Nephron (organoid): ENCODE measurements at regions not wholly inside any gene's neighbourhood (a gene's known extent, or its start where the extent isn't known, plus 50 kb on each side); places are given as distances from the start of the nearest gene placed in this dataset.
"Not testable (repeated sequence)": the region's sequence is repeated elsewhere in the genome, so short reads cannot be mapped to it uniquely, and the experiment has no call there.

ENCODE experiments used
- H3K27ac Mint-ChIP-seq, 3 experiments: 2 replicates each; pipeline ENCODE4 v1.8.0; 2020; ENCODE audit warnings: mixed read lengths in 3 of 3, mild to moderate bottlenecking in 2 of 3, moderate library complexity in 1 of 3
- H3K27me3 Mint-ChIP-seq: 2 replicates; pipeline ENCODE4 v1.8.0; 2021; ENCODE audit warnings: low read depth, mild to moderate bottlenecking, moderate library complexity, mixed read lengths
- H3K36me3 Mint-ChIP-seq: 2 replicates; pipeline ENCODE4 v1.8.0; 2020; ENCODE audit warnings: low read depth, mixed read lengths
- H3K4me1 Mint-ChIP-seq: 2 replicates; pipeline ENCODE4 v1.8.0; 2020; ENCODE audit warnings: mixed read lengths
- H3K4me3 Mint-ChIP-seq, 3 experiments: 2 replicates each; pipeline ENCODE4 v1.8.0; 2020; ENCODE audit warnings: mild to moderate bottlenecking in 3 of 3, mixed read lengths in 3 of 3, moderate library complexity in 2 of 3
- H3K9me3 Mint-ChIP-seq: 2 replicates; pipeline ENCODE4 v1.8.0; 2020; ENCODE audit warnings: mixed read lengths
- CTCF ChIP-seq, 3 experiments: fragments of 200-600 bp; sonication (generic); IDR thresholded peaks; one replicate each; pipeline ENCODE4 v1.5.0; 2021; ENCODE audit warnings: antibody characterized with exemption in 3 of 3; ENCODE audit not compliant: unreplicated experiment in 3 of 3

DNA sequence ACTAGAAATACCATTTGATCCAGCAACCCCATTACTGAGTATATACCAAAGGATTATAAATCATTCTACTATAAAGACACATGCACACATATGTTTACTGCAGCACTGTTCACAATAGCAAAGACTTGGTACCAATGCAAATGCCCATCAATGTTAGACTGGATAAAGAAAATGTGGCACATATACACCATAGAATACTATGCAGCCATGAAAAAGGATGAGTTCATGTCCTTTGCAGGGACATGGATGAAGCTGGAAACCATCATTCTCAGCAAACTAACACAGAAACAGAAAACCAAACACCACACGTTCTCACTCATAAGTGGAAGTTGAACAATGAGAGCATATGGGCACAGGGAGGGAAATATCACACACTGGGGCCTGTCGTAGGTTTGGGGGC is 106.0 kb downstream of the SPATA18 start:
- H3K4me3 Mint-ChIP-seq, H3K4me1 Mint-ChIP-seq, H3K27me3 Mint-ChIP-seq, H3K36me3 Mint-ChIP-seq, H3K27ac Mint-ChIP-seq: not testable (repeated sequence)
- H3K9me3 Mint-ChIP-seq: peaks cover 28% of the 10 kb centered on the region

DNA sequence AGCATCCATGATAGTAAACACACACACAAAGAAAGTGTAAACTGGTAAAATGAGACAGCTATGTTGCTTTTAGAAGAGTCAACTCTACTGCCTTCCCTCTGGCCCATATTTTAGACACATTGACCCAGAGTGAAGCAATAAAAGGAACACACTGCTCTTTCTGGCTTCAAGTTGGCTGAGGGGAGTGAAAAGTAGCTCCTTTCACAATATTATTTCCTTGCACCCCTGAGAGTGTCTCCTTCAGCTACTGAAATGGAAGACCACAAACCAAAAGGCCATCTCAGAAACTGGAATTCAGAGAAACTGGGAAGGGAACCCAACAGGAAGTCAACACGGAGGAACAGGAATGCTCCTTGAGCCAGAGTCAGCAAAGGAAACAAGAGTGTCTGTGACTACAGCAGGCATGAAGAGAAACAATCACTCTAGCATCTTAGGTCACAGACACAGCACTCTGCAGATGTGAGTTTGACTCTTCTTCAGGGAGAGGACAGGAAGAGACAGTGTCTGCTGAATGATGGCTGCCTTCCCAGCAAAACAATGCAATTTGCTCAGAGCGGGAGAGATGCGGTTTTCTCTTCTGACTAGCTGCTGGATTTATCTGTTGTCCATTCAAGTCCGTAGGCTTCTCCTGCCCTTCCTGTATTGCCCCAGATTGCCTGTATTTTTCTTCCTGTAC is 106.7 kb downstream of the SPATA18 start:
- Mint-ChIP-seq H3K36me3 (no peaks in the 10 kb centered on the region), H3K27me3 (no peaks in the 10 kb centered on the region), H3K4me3 (no peak overlapping the region)

GRCh38 chr4:52160859-52161258 is 109.8 kb downstream of the SPATA18 start:
- Mint-ChIP-seq H3K9me3 (peaks cover 6% of the 10 kb centered on the region), H3K4me1 (no peaks in the 10 kb centered on the region), H3K4me3 (no peak overlapping the region), H3K27ac (no peak overlapping the region), H3K27me3 (no peaks in the 10 kb centered on the region), H3K36me3 (no peaks in the 10 kb centered on the region)
- no peak for TF ChIP-seq CTCF (IDR thresholded peaks at IDR 0.05; ENCODE audit: unreplicated experiment in 3 of 3)

More for the DNA sequence above, 106.7 kb downstream of the SPATA18 start:
- Mint-ChIP-seq H3K27ac (peak overlapping the region; percentile 49 to 76 (median 65)), H3K9me3 (peaks cover 23% of the 10 kb centered on the region), H3K4me1 (no peaks in the 10 kb centered on the region)
- no peak for TF ChIP-seq CTCF (IDR thresholded peaks at IDR 0.05; ENCODE audit: unreplicated experiment in 3 of 3)

- H3K4me3 Mint-ChIP-seq: no peak overlapping the region
- no peaks in the 10 kb centered on the region for H3K4me1 Mint-ChIP-seq
- peaks cover 21% of the 10 kb centered on the region for H3K9me3 Mint-ChIP-seq
- no peaks in the 10 kb centered on the region for H3K27me3 Mint-ChIP-seq
- no peak overlapping the region for H3K27ac Mint-ChIP-seq
- H3K36me3 Mint-ChIP-seq: no peaks in the 10 kb centered on the region
- no peak for TF ChIP-seq CTCF (IDR thresholded peaks at IDR 0.05; ENCODE audit: unreplicated experiment in 3 of 3)
These were observed 113.0 kb downstream of the SPATA18 start for GRCh38 chr4:52164116-52164515.

- peaks cover 3% of the 10 kb centered on the region for H3K27me3 Mint-ChIP-seq
- H3K4me3 Mint-ChIP-seq: no peak overlapping the region
- TF ChIP-seq CTCF (IDR thresholded peaks at IDR 0.05; ENCODE audit: unreplicated experiment in 3 of 3): no peak
- peaks cover 24% of the 10 kb centered on the region for H3K9me3 Mint-ChIP-seq
- peaks cover 20% of the 10 kb centered on the region for H3K4me1 Mint-ChIP-seq
- H3K36me3 Mint-ChIP-seq: no peaks in the 10 kb centered on the region
- H3K27ac Mint-ChIP-seq: peak overlapping the region in 1 of 3 experiments; percentile 84
These were observed 121.1 kb downstream of the SPATA18 start for GRCh38 chr4:52172166-52172565.

DNA sequence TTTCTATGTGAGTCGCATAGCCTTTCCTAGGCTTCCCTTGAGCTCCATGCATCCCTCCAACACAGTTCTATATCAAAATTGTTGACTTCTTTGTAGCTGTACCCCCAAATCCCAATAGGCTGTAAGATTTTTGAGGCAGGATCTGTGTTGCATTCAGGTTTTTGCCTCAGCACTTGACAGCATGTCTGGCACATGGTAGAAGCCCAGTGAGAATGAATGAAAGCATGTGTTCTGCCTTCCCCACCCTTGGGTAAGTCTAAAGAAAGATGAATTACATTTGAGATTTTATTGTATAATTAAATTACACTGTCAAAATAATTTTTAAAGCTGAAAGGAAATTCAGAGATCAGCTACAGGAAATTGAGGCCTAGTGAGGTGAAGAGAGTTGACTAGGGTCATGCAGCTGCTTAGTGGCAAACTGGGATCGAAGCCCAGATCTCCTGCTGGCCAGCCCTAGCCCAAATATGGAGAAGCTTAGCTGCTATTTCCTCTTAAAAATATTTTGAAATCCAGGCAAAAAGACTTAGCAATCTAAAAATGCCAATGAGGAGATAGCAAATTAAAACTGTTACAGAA is 122.5 kb downstream of the SPATA18 start:
- Mint-ChIP-seq H3K9me3 (peaks cover 28% of the 10 kb centered on the region), H3K27me3 (peaks cover 3% of the 10 kb centered on the region), H3K36me3 (no peaks in the 10 kb centered on the region), H3K4me1 (peaks cover 20% of the 10 kb centered on the region), H3K27ac (peak overlapping the region; percentile 1 to 87 (median 40)), H3K4me3 (no peak overlapping the region)
- TF ChIP-seq CTCF (IDR thresholded peaks at IDR 0.05; ENCODE audit: unreplicated experiment in 3 of 3): no peak
